A549 (cell line): ENCODE measurements at regions not wholly inside any gene's neighbourhood (a gene's known extent, or its start where the extent isn't known, plus 50 kb on each side); places are given as distances from the start of the nearest gene placed in this dataset.

ENCODE experiments used
- ATAC-seq, 2 experiments: fragments of 200-7000 bp in 1 of 2; fragments of >200 bp in 1 of 2; cut with Nextera tagmentation in 1 of 2; cut with Tn5 transposase in 1 of 2; 3 replicates each; pipeline versions ENCODE4 v1.8.0 to v1.9.1; 2018 to 2020; ENCODE audit warnings: mild to moderate bottlenecking in 1 of 2, moderate library complexity in 1 of 2
- CTCF ChIA-PET: fragments of 300-600 bp; sonication (Branson Sonifier 250); formaldehyde crosslinking; extraction: SDS; loops from one replicate; lab custom pipeline; 2021; ENCODE audit warnings: antibody characterized with exemption, inconsistent platforms; lab: Yijun Ruan, JAX
- POLR2A ChIA-PET: fragments of 350-600 bp; formaldehyde crosslinking; extraction: SDS; loops from one replicate; lab custom pipeline; 2021; ENCODE audit warnings: antibody characterized with exemption, inconsistent platforms; lab: Yijun Ruan, JAX
- DNase-seq, 2 experiments: peaks; one replicate each; pipeline versions ENCODE4 v3.0.0 to v3.0.0-alpha.2; 2011 to 2016; ENCODE audit warnings: low read depth in 1 of 2, low spot score in 1 of 2
- FAIRE-seq: peaks from 2 replicates; lab custom pipeline; 2011; peaks lifted over from hg19 to GRCh38; lab: Jason Lieb, UNC
- H3K27ac ChIP-seq, 2 experiments: fragments of >200 bp; sonication (Bioruptor Twin); formaldehyde crosslinking; 3 replicates each; pipeline ENCODE4 v1.5.1; 2016 to 2017
- H3K4me1 ChIP-seq: fragments of >200 bp; sonication (Bioruptor Twin); formaldehyde crosslinking; 3 replicates; pipeline ENCODE4 v1.6.1; 2016
- H3K4me2 ChIP-seq: fragments of >200 bp; sonication (Bioruptor Twin); formaldehyde crosslinking; 3 replicates; pipeline ENCODE4 v1.6.1; 2016
- H3K4me3 ChIP-seq: fragments of >200 bp; sonication (Bioruptor Twin); formaldehyde crosslinking; 3 replicates; pipeline ENCODE4 v1.5.1; 2016
- H3K9me3 ChIP-seq: fragments of >200 bp; sonication (Bioruptor Twin); formaldehyde crosslinking; 3 replicates; pipeline ENCODE4 v1.6.1; 2016
- BCL3 ChIP-seq: fragments of >200 bp; sonication (Bioruptor Twin); formaldehyde crosslinking; IDR thresholded peaks from 3 replicates; pipeline ENCODE4 v1.6.1; 2016
- CBX8 ChIP-seq: fragments of 200-600 bp; sonication (generic); IDR thresholded peaks from 2 replicates; pipeline ENCODE4 v1.6.1; 2016
- CTCF ChIP-seq: fragments of >200 bp; sonication (Bioruptor Twin); formaldehyde crosslinking; IDR thresholded peaks from 3 replicates; pipeline ENCODE4 v1.5.1; 2016
- EHF ChIP-seq: fragments of 250-450 bp; sonication (Bioruptor Pico); IDR thresholded peaks from 2 replicates; pipeline ENCODE4 v1.5.0; 2020; ENCODE audit warnings: mild to moderate bottlenecking
- EHMT2 ChIP-seq: fragments of 200-600 bp; sonication (generic); IDR thresholded peaks from 2 replicates; pipeline ENCODE4 v1.6.1; 2016; ENCODE audit warnings: antibody characterized with exemption, low read depth, mild to moderate bottlenecking, moderate library complexity
- GATA3 ChIP-seq: IDR thresholded peaks from 2 replicates; pipeline ENCODE4 v1.6.1; 2012; ENCODE audit warnings: borderline replicate concordance
- HDAC2 ChIP-seq: fragments of 200-600 bp; sonication (generic); IDR thresholded peaks from 2 replicates; pipeline ENCODE4 v1.6.1; 2016
- HOXB13 ChIP-seq: fragments of 250-450 bp; sonication (Bioruptor Pico); IDR thresholded peaks from 2 replicates; pipeline ENCODE4 v1.5.0; 2020; ENCODE audit warnings: low read depth, mild to moderate bottlenecking, moderate library complexity
- MAFK ChIP-seq: fragments of 450-650 bp; IDR thresholded peaks from 2 replicates; pipeline ENCODE4 v1.6.1; 2014; ENCODE audit not compliant: partially characterized antibody
- NFE2L2 ChIP-seq: fragments of 150-350 bp; conservative IDR thresholded peaks from 2 replicates; pipeline ENCODE4 v1.6.1; 2014; ENCODE audit warnings: low read length
- NPAS2 ChIP-seq: fragments of 250-450 bp; sonication (Bioruptor Pico); IDR thresholded peaks from 2 replicates; pipeline ENCODE4 v1.8.0; 2022; ENCODE audit warnings: mild to moderate bottlenecking, moderate library complexity, borderline replicate concordance
- PHF8 ChIP-seq: fragments of 200-600 bp; sonication (generic); IDR thresholded peaks from 2 replicates; pipeline ENCODE4 v1.6.1; 2016; ENCODE audit warnings: low read depth, mild to moderate bottlenecking, antibody characterized with exemption, moderate library complexity, borderline replicate concordance
- RARB ChIP-seq: fragments of 250-450 bp; sonication (Bioruptor Pico); IDR thresholded peaks from 2 replicates; pipeline ENCODE4 v1.8.0; 2021; ENCODE audit warnings: mild to moderate bottlenecking, moderate library complexity
- RNF2 ChIP-seq: fragments of 200-600 bp; sonication (generic); IDR thresholded peaks from 2 replicates; pipeline ENCODE4 v1.6.1; 2016; ENCODE audit warnings: low read depth, mild to moderate bottlenecking, antibody characterized with exemption, moderate library complexity, borderline replicate concordance
- SREBF2 ChIP-seq: fragments of 450-650 bp; IDR thresholded peaks from 2 replicates; pipeline ENCODE4 v1.6.1; 2014; ENCODE audit warnings: mild to moderate bottlenecking, moderate library complexity
- TP53 ChIP-seq: fragments of 250-450 bp; sonication (Bioruptor Pico); IDR thresholded peaks from 2 replicates; pipeline ENCODE4 v1.5.0; 2021; ENCODE audit warnings: mild to moderate bottlenecking, moderate library complexity
- USF2 ChIP-seq: fragments of 450-650 bp; IDR thresholded peaks from 2 replicates; pipeline ENCODE4 v1.6.1; 2014; ENCODE audit warnings: antibody characterized with exemption
- ZFP36 ChIP-seq: fragments of 450-650 bp; IDR thresholded peaks from 2 replicates; pipeline ENCODE4 v1.6.1; 2014; ENCODE audit warnings: borderline replicate concordance; ENCODE audit not compliant: partially characterized antibody
- WGBS: methylation state at CpG from one replicate; pipeline ENCODE4 v1.1.6; 2017; ENCODE audit errors: missing lambda C conversion rate; 5-methylcytosine and 5-hydroxymethylcytosine counted together
- TF ChIP-seq, protein P1 (sequence below): IDR thresholded peaks from 2 replicates; pipeline ENCODE4 v1.6.1; 2012; ENCODE audit warnings: low read depth, borderline replicate concordance
- TF ChIP-seq, protein P2 (sequence below): fragments of 250-450 bp; sonication (Bioruptor Pico); IDR thresholded peaks from 2 replicates; pipeline ENCODE4 v1.5.0; 2020; ENCODE audit warnings: low read depth, mild to moderate bottlenecking, moderate library complexity
- TF ChIP-seq, protein P3 (sequence below): IDR thresholded peaks from 2 replicates; pipeline ENCODE4 v1.6.1; 2012

DNA sequence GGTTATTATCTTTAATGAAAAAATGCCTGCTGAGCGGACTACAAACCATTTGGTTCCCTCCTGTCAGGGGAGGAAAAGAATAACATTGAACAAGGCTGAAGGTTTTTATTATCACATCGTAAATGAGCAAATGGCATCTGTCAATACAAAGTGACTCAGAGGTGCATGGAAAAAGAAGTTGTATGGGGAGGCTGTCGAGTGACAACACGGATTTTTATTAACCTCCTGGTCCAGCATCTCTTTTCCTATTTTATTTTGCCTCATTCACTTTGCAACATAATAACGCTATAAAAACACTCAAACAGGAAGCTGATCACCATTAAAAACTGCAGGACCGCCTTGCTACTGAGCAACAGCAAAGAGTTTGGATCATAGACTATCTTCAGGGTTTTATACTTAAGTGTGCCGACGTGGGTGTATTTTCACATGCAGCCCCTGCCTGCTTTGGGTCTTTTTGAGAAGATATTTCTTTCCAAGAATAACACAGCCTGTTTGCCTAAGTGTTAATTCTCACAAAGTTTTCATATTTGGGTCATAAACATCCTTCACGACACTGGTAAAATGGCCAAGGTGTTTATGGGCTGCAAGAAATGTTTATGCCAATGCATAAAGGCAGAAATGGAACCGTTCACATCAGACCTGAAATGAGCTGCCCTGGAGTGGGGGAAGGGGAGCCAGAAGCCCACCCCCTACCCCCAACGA is 132.1 kb upstream of the SALL4 start:
- ChIA-PET CTCF (interaction anchor here (1.0 kb wide), 1 partner anchor 9 kb away, joined by 3 read pairs; no protein-coding TSS in a partner anchor), POLR2A (no interaction called here)
- DNase-seq = no peak
- no peak for FAIRE-seq
- no peak overlapping the region for H3K4me2 ChIP-seq
- H3K9me3 ChIP-seq = no peaks in the 10 kb centered on the region
- H3K4me1 ChIP-seq = peaks cover 18% of the 10 kb centered on the region; the same call in 2 of the 3 replicates
- no peak overlapping the region for H3K4me3 ChIP-seq
- TF ChIP-seq MAFK (no peak), HOXB13 (no peak), TP53 (CRISPR knock-in tag) (no peak), ZFP36 (no peak), EHF (CRISPR knock-in tag) (no peak), RARB (no peak), NPAS2 (CRISPR knock-in tag) (no peak), BCL3 (no peak), USF2 (no peak), SREBF2 (no peak), GATA3 (no peak), EHMT2 (no peak), HDAC2 (no peak), CBX8 (no peak)
- TF ChIP-seq, protein P1, sequence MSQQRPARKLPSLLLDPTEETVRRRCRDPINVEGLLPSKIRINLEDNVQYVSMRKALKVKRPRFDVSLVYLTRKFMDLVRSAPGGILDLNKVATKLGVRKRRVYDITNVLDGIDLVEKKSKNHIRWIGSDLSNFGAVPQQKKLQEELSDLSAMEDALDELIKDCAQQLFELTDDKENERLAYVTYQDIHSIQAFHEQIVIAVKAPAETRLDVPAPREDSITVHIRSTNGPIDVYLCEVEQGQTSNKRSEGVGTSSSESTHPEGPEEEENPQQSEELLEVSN = no peak
- TF ChIP-seq, protein P2, sequence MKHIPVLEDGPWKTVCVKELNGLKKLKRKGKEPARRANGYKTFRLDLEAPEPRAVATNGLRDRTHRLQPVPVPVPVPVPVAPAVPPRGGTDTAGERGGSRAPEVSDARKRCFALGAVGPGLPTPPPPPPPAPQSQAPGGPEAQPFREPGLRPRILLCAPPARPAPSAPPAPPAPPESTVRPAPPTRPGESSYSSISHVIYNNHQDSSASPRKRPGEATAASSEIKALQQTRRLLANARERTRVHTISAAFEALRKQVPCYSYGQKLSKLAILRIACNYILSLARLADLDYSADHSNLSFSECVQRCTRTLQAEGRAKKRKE = no peak
- TF ChIP-seq, protein P3, sequence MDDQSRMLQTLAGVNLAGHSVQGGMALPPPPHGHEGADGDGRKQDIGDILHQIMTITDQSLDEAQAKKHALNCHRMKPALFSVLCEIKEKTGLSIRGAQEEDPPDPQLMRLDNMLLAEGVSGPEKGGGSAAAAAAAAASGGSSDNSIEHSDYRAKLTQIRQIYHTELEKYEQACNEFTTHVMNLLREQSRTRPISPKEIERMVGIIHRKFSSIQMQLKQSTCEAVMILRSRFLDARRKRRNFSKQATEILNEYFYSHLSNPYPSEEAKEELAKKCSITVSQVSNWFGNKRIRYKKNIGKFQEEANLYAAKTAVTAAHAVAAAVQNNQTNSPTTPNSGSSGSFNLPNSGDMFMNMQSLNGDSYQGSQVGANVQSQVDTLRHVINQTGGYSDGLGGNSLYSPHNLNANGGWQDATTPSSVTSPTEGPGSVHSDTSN = no peak
- no peak for ATAC-seq
- no peak overlapping the region for H3K27ac ChIP-seq
- 64% methylated on average over 11 of the region's 11 CpGs for WGBS

- ATAC-seq (no peak), FAIRE-seq (no peak), DNase-seq (no peak)
- Histone ChIP-seq H3K9me3 (no peaks in the 10 kb centered on the region), H3K4me1 (peaks cover 11% of the 10 kb centered on the region; the same call in 1 of the 3 replicates), H3K27ac (peak overlapping the region in 1 of 2 experiments; percentile 25; a peak in 2 of 6 replicates), H3K4me3 (no peak overlapping the region), H3K4me2 (no peak overlapping the region; the same call in 2 of the 3 replicates)
- TF ChIP-seq CTCF (no peak), PHF8 (no peak), TP53 (CRISPR knock-in tag) (no peak), RNF2 (no peak), NFE2L2 (no peak)
- TF ChIP-seq, protein P3 = no peak
- ChIA-PET CTCF (interaction anchor here (0.9 to 1.3 kb wide), 4 partner anchors 132 to 559 kb away, joined by 3 to 5 read pairs (median 3); no protein-coding TSS in a partner anchor), POLR2A (no interaction called here)
- WGBS = 94% methylated on average over 7 of the region's 7 CpGs
Measured at GRCh38 chr20:51931371-51931781, 129.1 kb upstream of the SALL4 start.
